ENCODE measurements at regions not wholly inside any gene's neighbourhood (a gene's known extent, or its start where the extent isn't known, plus 50 kb on each side); places are given as distances from the start of the nearest gene placed in this dataset.

GRCh38 chr4:176443117-176443516, 123.4 kb downstream of the SPCS3 start:
- no peak for DNase-seq (ENCODE audit: low spot score)

- no peak for DNase-seq (ENCODE audit: low spot score)
These were observed 124.1 kb downstream of the SPCS3 start for GRCh38 chr4:176443646-176444409.

- no peak for DNase-seq (ENCODE audit: low spot score)
These were observed 125.0 kb downstream of the SPCS3 start for GRCh38 chr4:176444741-176445140.

- DNase-seq (ENCODE audit: low spot score), result no peak
These were observed 129.0 kb downstream of the SPCS3 start for GRCh38 chr4:176448761-176449160.

- DNase-seq (ENCODE audit: low spot score), result no peak
These were observed 131.7 kb downstream of the SPCS3 start for GRCh38 chr4:176451443-176451842.

GRCh38 chr4:176453079-176453478, 133.3 kb downstream of the SPCS3 start:
- DNase-seq (ENCODE audit: low spot score), result no peak

- DNase-seq (ENCODE audit: low spot score), result no peak
These were observed 133.9 kb downstream of the SPCS3 start for GRCh38 chr4:176453658-176454057.

GRCh38 chr4:176464748-176465147, 145.0 kb downstream of the SPCS3 start:
- DNase-seq (ENCODE audit: low spot score), result no peak

GRCh38 chr4:176467001-176467400, 147.2 kb downstream of the SPCS3 start:
- DNase-seq (ENCODE audit: low spot score), result no peak

GRCh38 chr4:176469546-176469945, 149.8 kb downstream of the SPCS3 start:
- DNase-seq (ENCODE audit: low spot score), result no peak

- no peak for DNase-seq (ENCODE audit: low spot score)
These were observed 150.9 kb downstream of the SPCS3 start for GRCh38 chr4:176470671-176471070.

- DNase-seq (ENCODE audit: low spot score), result no peak
These were observed 155.3 kb downstream of the SPCS3 start for GRCh38 chr4:176475067-176475466.

GRCh38 chr4:176478076-176478475, 158.3 kb downstream of the SPCS3 start:
- no peak for DNase-seq (ENCODE audit: low spot score)

- no peak for DNase-seq (ENCODE audit: low spot score)
These were observed 160.0 kb downstream of the SPCS3 start for GRCh38 chr4:176479767-176480166.

GRCh38 chr4:176482972-176483371, 163.2 kb downstream of the SPCS3 start:
- DNase-seq (ENCODE audit: low spot score), result no peak

GRCh38 chr4:176484301-176484984, 164.7 kb downstream of the SPCS3 start:
- no peak for DNase-seq (ENCODE audit: low spot score)

GRCh38 chr4:176489001-176489400, 169.2 kb downstream of the SPCS3 start:
- no peak for DNase-seq (ENCODE audit: low spot score)

- DNase-seq (ENCODE audit: low spot score), result peak; percentile 14
These were observed 173.0 kb downstream of the SPCS3 start for GRCh38 chr4:176492646-176493302.

- DNase-seq (ENCODE audit: low spot score), result no peak
These were observed 179.0 kb downstream of the SPCS3 start for GRCh38 chr4:176498617-176499256.

- DNase-seq (ENCODE audit: low spot score), result peak; percentile 50
These were observed 179.8 kb downstream of the SPCS3 start for GRCh38 chr4:176499518-176499917.

- no peak for DNase-seq (ENCODE audit: low spot score)
These were observed 181.1 kb downstream of the SPCS3 start for GRCh38 chr4:176500894-176501293.

- no peak for DNase-seq (ENCODE audit: low spot score)
These were observed 184.4 kb downstream of the SPCS3 start for GRCh38 chr4:176504118-176504517.

Data from COLO829 (cell line).